GM18498 (cell line): ENCODE measurements at regions not wholly inside any gene's neighbourhood (a gene's known extent, or its start where the extent isn't known, plus 50 kb on each side); places are given as distances from the start of the nearest gene placed in this dataset.
A peak's percentile ranks its signal among the peaks of the same experiment; 100 is the strongest.

ENCODE experiments used
- ATAC-seq: cut with Tn5 transposase; IDR thresholded peaks from one replicate; pipeline ENCODE4 v1.9.1; 2021; ENCODE audit warnings: mild to moderate bottlenecking, moderate library complexity; ENCODE audit not compliant: unreplicated experiment

- no peak for ATAC-seq
Observed at GRCh38 chr9:134243778-134244467, 79.6 kb upstream of the RNU6ATAC start.

GRCh38 chr9:134245179-134245578, 80.8 kb upstream of the RNU6ATAC start:
- ATAC-seq, result no peak

- no peak for ATAC-seq
Observed at GRCh38 chr9:134247918-134248631, 78.2 kb upstream of the RXRA start.

- no peak for ATAC-seq
Observed at GRCh38 chr9:134251296-134252069, 74.8 kb upstream of the RXRA start.

- ATAC-seq, result no peak
Observed at GRCh38 chr9:134252084-134252830, 74.0 kb upstream of the RXRA start.

- ATAC-seq, result no peak
Observed at GRCh38 chr9:134253606-134254205, 72.5 kb upstream of the RXRA start.

GRCh38 chr9:134258332-134258731, 67.9 kb upstream of the RXRA start:
- ATAC-seq, result no peak

GRCh38 chr9:134258828-134259546, 67.3 kb upstream of the RXRA start:
- ATAC-seq, result no peak

GRCh38 chr9:134259708-134260107, 66.5 kb upstream of the RXRA start:
- no peak for ATAC-seq

- no peak for ATAC-seq
Observed at GRCh38 chr9:134260801-134261200, 65.5 kb upstream of the RXRA start.

- ATAC-seq, result no peak
Observed at GRCh38 chr9:134262035-134262434, 64.2 kb upstream of the RXRA start.

- ATAC-seq, result no peak
Observed at GRCh38 chr9:134263596-134263995, 62.7 kb upstream of the RXRA start.

- ATAC-seq, result no peak
Observed at GRCh38 chr9:134264169-134264568, 62.1 kb upstream of the RXRA start.

- ATAC-seq, result no peak
Observed at GRCh38 chr9:134265078-134265477, 61.2 kb upstream of the RXRA start.

GRCh38 chr9:134266418-134266817, 59.8 kb upstream of the RXRA start:
- ATAC-seq, result no peak

- no peak for ATAC-seq
Observed at GRCh38 chr9:134267305-134267880, 58.9 kb upstream of the RXRA start.

GRCh38 chr9:134267881-134268724, 58.2 kb upstream of the RXRA start:
- ATAC-seq, result peak; percentile 82

GRCh38 chr9:134268747-134269146, 57.5 kb upstream of the RXRA start:
- ATAC-seq, result no peak
